ENCODE measurements at regions not wholly inside any gene's neighbourhood (a gene's known extent, or its start where the extent isn't known, plus 50 kb on each side); places are given as distances from the start of the nearest gene placed in this dataset.

GRCh38 chr7:119184124-119184788 is 959.8 kb downstream of the ANKRD7 start:
- H3K27ac ChIP-seq (ENCODE audit: control insufficient read depth, insufficient read depth), result no peak overlapping the region
- no peak for TF ChIP-seq JUNB (IDR thresholded peaks at IDR 0.05)
- no peak for TF ChIP-seq ZNF592 (IDR thresholded peaks at IDR 0.05)
- TF ChIP-seq ZBTB11 (CRISPR knock-in tag; IDR thresholded peaks at IDR 0.05), result no peak
- TF ChIP-seq ZBED1 (IDR thresholded peaks at IDR 0.05; ENCODE audit: borderline replicate concordance), result no peak
- TF ChIP-seq MAX (IDR thresholded peaks at IDR 0.05; ENCODE audit: low read depth, low read length), result no peak
- TF ChIP-seq PAX5 (IDR thresholded peaks at IDR 0.05; ENCODE audit: borderline replicate concordance, low read depth, low read length), result no peak
- TF ChIP-seq TARDBP (IDR thresholded peaks at IDR 0.05; ENCODE audit: borderline replicate concordance), result no peak
- no peak for TF ChIP-seq HDAC6 (IDR thresholded peaks at IDR 0.05; ENCODE audit: unreplicated experiment)
- no peak for TF ChIP-seq RB1 (IDR thresholded peaks at IDR 0.05; ENCODE audit: borderline replicate concordance)
- no peak for TF ChIP-seq NR2C2 (IDR thresholded peaks at IDR 0.05; ENCODE audit: borderline replicate concordance, control insufficient read depth, insufficient read length, low read depth)
- no peak for TF ChIP-seq IKZF1 (conservative IDR thresholded peaks at IDR 0.05)
- H3K9me3 ChIP-seq (replicated peaks; ENCODE audit: control insufficient read depth, insufficient read depth, low read length), result no peaks in the 10 kb centered on the region
- POLR2A ChIA-PET, result no interaction called here
- in situ Hi-C loops (cut with MboI), result loop anchor here (25.0 kb wide), 1 partner anchor 822 kb away; no protein-coding TSS in a partner anchor
- no peak overlapping the region for H3K4me3 ChIP-seq
- SMC1A ChIA-PET (ENCODE audit: uncharacterized antibody, unreplicated experiment), result no interaction called here
- DNase-seq (ENCODE audit: low read depth, low spot score), result no peak
- H3K36me3 ChIP-seq (ENCODE audit: control insufficient read depth in 2 of 2, insufficient read depth in 2 of 2, low read length in 1 of 2), result no peaks in the 10 kb centered on the region
- no peaks in the 10 kb centered on the region for H3K79me2 ChIP-seq (ENCODE audit: control insufficient read depth, insufficient read depth, low read length)
- no peak for FAIRE-seq
- CTCF ChIA-PET, result no interaction called here
- no peak for ATAC-seq
- WGBS (ENCODE audit: insufficient coverage, insufficient replicate concordance, low lambda C conversion rate, missing lambda C conversion rate), result 15% methylated on average over 4 of the region's 4 CpGs
- no peak overlapping the region for H2AFZ ChIP-seq (ENCODE audit: control insufficient read depth, low read depth, low read length)
- no peaks in the 10 kb centered on the region for H3K4me1 ChIP-seq (ENCODE audit: control insufficient read depth, insufficient read depth, low read length)
- no peak overlapping the region for H3K9ac ChIP-seq (ENCODE audit: control insufficient read depth, insufficient read depth, low read length)
- intact Hi-C loops (cut with micrococcal nuclease; ENCODE audit: unreplicated experiment), result no loop called here
- no peaks in the 10 kb centered on the region for H3K27me3 ChIP-seq (replicated peaks in 1 of 2; ENCODE audit: control insufficient read depth in 2 of 2, insufficient read depth in 2 of 2, low read length in 1 of 2)
- H3K4me2 ChIP-seq (ENCODE audit: control insufficient read depth, insufficient read depth), result no peak overlapping the region
- no TSS peak for BruUV-seq (replicated peaks)
- H4K20me1 ChIP-seq (ENCODE audit: control insufficient read depth, insufficient read depth), result no peaks in the 10 kb centered on the region
- RAD21 ChIA-PET (ENCODE audit: unreplicated experiment), result no interaction called here
